DND-41 (cell line): ENCODE measurements at regions not wholly inside any gene's neighbourhood (a gene's known extent, or its start where the extent isn't known, plus 50 kb on each side); places are given as distances from the start of the nearest gene placed in this dataset.

Experiments used
- CTCF ChIP-seq: IDR thresholded peaks from 2 replicates; pipeline ENCODE4 v1.5.1; 2012; ENCODE audit warnings: borderline replicate concordance, low read length, moderate library complexity, mild to moderate bottlenecking; ENCODE audit not compliant: poor library complexity, severe bottlenecking; ENCODE audit errors: extremely low read depth
- EZH2 ChIP-seq: IDR thresholded peaks from 3 replicates; pipeline ENCODE4 v1.6.1; 2012; ENCODE audit warnings: borderline replicate concordance, low read depth, mild to moderate bottlenecking, moderate library complexity, low read length, inconsistent platforms; ENCODE audit not compliant: severe bottlenecking

- TF ChIP-seq CTCF: no peak
- TF ChIP-seq EZH2: no peak
These were observed 78.7 kb upstream of the RFC3 start for GRCh38 chr13:33739254-33739653.
